Natural killer cell (primary cell): ENCODE measurements at regions not wholly inside any gene's neighbourhood (a gene's known extent, or its start where the extent isn't known, plus 50 kb on each side); places are given as distances from the start of the nearest gene placed in this dataset.

Experiments
- ATAC-seq, 3 donors: fragments of 150-1000 bp in 2 of 3; fragments of 200-7000 bp in 1 of 3; cut with Tn5 transposase; 1 replicate in 1 of 3; 2 replicates in 2 of 3; pipeline ENCODE4 v1.10.0; 2021; ENCODE audit warnings: mild to moderate bottlenecking in 2 of 3, moderate library complexity in 2 of 3
- DNase-seq, 2 donors: peaks; one replicate each; pipeline versions ENCODE4 v3.0.0 to v3.0.0-alpha.2; 2013 to 2021; ENCODE audit warnings: mixed read lengths in 1 of 2
- H3K27ac ChIP-seq: one replicate; pipeline ENCODE4 v1.5.1; 2013; ENCODE audit warnings: mild to moderate bottlenecking, low read length
- H3K27me3 ChIP-seq: one replicate; pipeline ENCODE4 v1.6.1; 2013; ENCODE audit warnings: low read length; ENCODE audit not compliant: control insufficient read depth, insufficient read depth
- H3K36me3 ChIP-seq: one replicate; pipeline ENCODE4 v1.6.1; 2013; ENCODE audit warnings: low read length; ENCODE audit not compliant: control insufficient read depth, insufficient read depth
- H3K4me1 ChIP-seq: one replicate; pipeline ENCODE4 v1.6.1; 2013; ENCODE audit warnings: low read length; ENCODE audit not compliant: control insufficient read depth, insufficient read depth
- H3K4me3 ChIP-seq: one replicate; pipeline ENCODE4 v1.5.1; 2013; ENCODE audit warnings: low read length
- H3K9me3 ChIP-seq: one replicate; pipeline ENCODE4 v1.6.1; 2013; ENCODE audit warnings: low read length; ENCODE audit not compliant: control insufficient read depth, insufficient read depth
- H3K27ac Mint-ChIP-seq, 2 donors: one replicate each; pipeline ENCODE4 v1.8.0; 2022; ENCODE audit warnings: mild to moderate bottlenecking in 2 of 2, mixed read lengths in 2 of 2, moderate library complexity in 1 of 2
- H3K27me3 Mint-ChIP-seq, 2 donors: one replicate each; pipeline ENCODE4 v1.8.0; 2022; ENCODE audit warnings: low read depth in 2 of 2, mixed read lengths in 2 of 2
- H3K36me3 Mint-ChIP-seq: one replicate; pipeline ENCODE4 v1.8.0; 2022; ENCODE audit warnings: mixed read lengths
- H3K4me1 Mint-ChIP-seq, 2 donors: one replicate each; pipeline ENCODE4 v1.8.0; 2022; ENCODE audit warnings: mixed read lengths in 2 of 2
- H3K4me3 Mint-ChIP-seq: one replicate; pipeline ENCODE4 v1.8.0; 2022; ENCODE audit warnings: mild to moderate bottlenecking, moderate library complexity, mixed read lengths
- H3K9me3 Mint-ChIP-seq, 2 donors: one replicate each; pipeline ENCODE4 v1.8.0; 2022; ENCODE audit warnings: mixed read lengths in 2 of 2
- CTCF ChIP-seq: fragments of 200-600 bp; IDR thresholded peaks from one replicate; pipeline ENCODE4 v1.8.0; 2022; ENCODE audit warnings: antibody characterized with exemption
- WGBS: methylation state at CpG from one replicate; pipeline ENCODE4 v1.1.7; 2013; ENCODE audit warnings: missing lambda C conversion rate; ENCODE audit not compliant: insufficient coverage; 5-methylcytosine and 5-hydroxymethylcytosine counted together
- intact Hi-C: fragments of 100-400 bp; cut with micrococcal nuclease; formaldehyde crosslinking; loops from one replicate; pipeline ENCODE4 v1.14.2; 2022

GRCh38 chr19:27772059-27772458 is 1440.9 kb downstream of the UQCRFS1 start:
- Histone ChIP-seq H3K4me1 (no peaks in the 10 kb centered on the region), H3K27ac (no peak overlapping the region), H3K4me3 (no peak overlapping the region), H3K9me3 (peaks cover 76% of the 10 kb centered on the region), H3K27me3 (no peaks in the 10 kb centered on the region), H3K36me3 (no peaks in the 10 kb centered on the region)
- H3K27ac Mint-ChIP-seq: no peak overlapping the region
- ATAC-seq: no peak
- no peak for DNase-seq
- no peaks in the 10 kb centered on the region for H3K4me1 Mint-ChIP-seq
- WGBS: 95% methylated on average over 6 of the region's 6 CpGs
- H3K4me3 Mint-ChIP-seq: no peak overlapping the region
- no peaks in the 10 kb centered on the region for H3K27me3 Mint-ChIP-seq
- intact Hi-C loops: loop anchor here (10.0 kb wide), 2 partner anchors 553 to 943 kb away; no protein-coding TSS in a partner anchor
- peaks cover 21 to 40% of the 10 kb centered on the region in 2 donors for H3K9me3 Mint-ChIP-seq
- H3K36me3 Mint-ChIP-seq: peaks cover 51% of the 10 kb centered on the region
- no peak for TF ChIP-seq CTCF

DNA sequence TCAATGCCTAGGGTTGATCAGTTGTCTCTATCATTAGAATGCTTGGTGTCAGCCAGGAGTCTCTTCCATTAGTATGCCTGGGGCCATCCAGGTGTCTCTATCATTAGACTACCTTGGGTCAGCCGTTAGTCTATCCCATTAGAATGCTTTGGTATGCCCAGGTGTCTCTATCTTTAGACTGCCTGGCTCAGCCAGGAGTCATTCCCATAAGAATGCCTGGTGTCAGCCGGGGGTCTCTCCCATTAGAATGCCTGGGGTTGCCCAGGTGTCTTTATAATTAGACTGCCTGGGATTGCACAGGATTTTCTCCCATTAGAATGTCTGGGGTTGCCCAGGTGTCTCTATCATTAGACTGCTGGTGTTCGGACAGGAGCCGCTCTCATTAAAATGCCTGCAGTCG is 1442.9 kb downstream of the UQCRFS1 start:
- no peak overlapping the region for H3K27ac ChIP-seq
- intact Hi-C loops: loop anchor here (10.0 kb wide), 2 partner anchors 555 to 945 kb away; no protein-coding TSS in a partner anchor
- no peaks in the 10 kb centered on the region for H3K27me3 Mint-ChIP-seq
- H3K4me3 Mint-ChIP-seq: no peak overlapping the region
- no peak overlapping the region for H3K27ac Mint-ChIP-seq
- no peaks in the 10 kb centered on the region for H3K27me3 ChIP-seq
- no peaks in the 10 kb centered on the region for H3K4me1 Mint-ChIP-seq
- H3K36me3 ChIP-seq: no peaks in the 10 kb centered on the region
- H3K4me1 ChIP-seq: no peaks in the 10 kb centered on the region
- H3K4me3 ChIP-seq: no peak overlapping the region
- 93% methylated on average over 5 of the region's 5 CpGs for WGBS
- peaks cover 39% of the 10 kb centered on the region for H3K36me3 Mint-ChIP-seq
- TF ChIP-seq CTCF: no peak
- DNase-seq: no peak
- peaks cover 89% of the 10 kb centered on the region for H3K9me3 ChIP-seq
- ATAC-seq: no peak
- H3K9me3 Mint-ChIP-seq: peaks cover 16 to 46% of the 10 kb centered on the region in 2 donors

DNA sequence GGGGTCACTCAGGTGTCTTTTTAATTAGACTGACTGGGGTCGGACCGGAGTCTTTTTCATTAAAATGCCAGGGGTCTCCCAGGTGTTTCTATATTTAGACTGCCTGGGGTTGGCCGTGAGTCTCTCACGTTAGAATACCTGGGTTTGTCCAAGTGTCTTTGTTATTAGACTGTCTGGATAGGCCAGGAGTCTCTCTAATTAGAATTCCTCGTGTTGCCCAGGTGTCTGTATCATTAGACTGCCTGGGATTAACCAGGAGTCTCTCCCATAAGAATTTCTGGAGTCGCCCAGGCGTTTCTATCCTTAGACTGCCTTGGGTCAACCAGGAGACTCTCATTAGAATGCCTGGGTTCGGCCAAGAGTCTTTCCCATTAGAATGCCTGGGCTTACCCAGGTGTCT is 1445.7 kb downstream of the UQCRFS1 start:
- WGBS: 92% methylated on average over 8 of the region's 8 CpGs
- no peak for TF ChIP-seq CTCF
- peaks cover 97% of the 10 kb centered on the region for H3K9me3 ChIP-seq

More for the DNA sequence above, 1445.7 kb downstream of the UQCRFS1 start:
- Histone ChIP-seq H3K4me3 (no peak overlapping the region), H3K27ac (no peak overlapping the region), H3K27me3 (no peaks in the 10 kb centered on the region), H3K36me3 (no peaks in the 10 kb centered on the region), H3K4me1 (no peaks in the 10 kb centered on the region)
- intact Hi-C loops: no loop called here
- no peak for DNase-seq
- Mint-ChIP-seq H3K4me1 (no peaks in the 10 kb centered on the region), H3K27ac (no peak overlapping the region), H3K9me3 (peaks cover 12 to 44% of the 10 kb centered on the region in 2 donors), H3K36me3 (peaks cover 30% of the 10 kb centered on the region), H3K4me3 (no peak overlapping the region), H3K27me3 (no peaks in the 10 kb centered on the region)
- ATAC-seq: no peak
